Loucy (cell line): ENCODE measurements at regions not wholly inside any gene's neighbourhood (a gene's known extent, or its start where the extent isn't known, plus 50 kb on each side); places are given as distances from the start of the nearest gene placed in this dataset.

ENCODE experiments used
- H2AFZ ChIP-seq: fragments of 200-600 bp; sonication (generic); 2 replicates; pipeline ENCODE4 v1.6.0; 2016; ENCODE audit warnings: antibody characterized with exemption, mild to moderate bottlenecking, low read length, moderate library complexity
- H3F3A ChIP-seq: fragments of 200-600 bp; 2 replicates; pipeline ENCODE4 v1.6.0; 2016; ENCODE audit warnings: antibody characterized with exemption, low read depth, mild to moderate bottlenecking
- H3K27me3 ChIP-seq: fragments of 200-600 bp; sonication (generic); 2 replicates; pipeline ENCODE4 v1.6.1; 2014; ENCODE audit warnings: low read length, mild to moderate bottlenecking; ENCODE audit not compliant: insufficient read depth, poor library complexity, severe bottlenecking
- H3K36me3 ChIP-seq: fragments of 200-600 bp; sonication (generic); 2 replicates; pipeline ENCODE4 v1.6.1; 2016; ENCODE audit warnings: low read length; ENCODE audit not compliant: insufficient read depth
- H3K4me1 ChIP-seq: fragments of 200-600 bp; sonication (generic); 2 replicates; pipeline ENCODE4 v1.5.1; 2014; ENCODE audit warnings: low read length, mild to moderate bottlenecking; ENCODE audit not compliant: insufficient read depth, poor library complexity, severe bottlenecking
- H3K4me2 ChIP-seq: fragments of 200-600 bp; sonication (generic); 2 replicates; pipeline ENCODE4 v1.6.0; 2014; ENCODE audit warnings: antibody characterized with exemption, low read length, low read depth, mild to moderate bottlenecking; ENCODE audit not compliant: poor library complexity, severe bottlenecking
- H3K4me3 ChIP-seq: fragments of 200-600 bp; sonication (generic); 2 replicates; pipeline ENCODE4 v1.5.1; 2014; ENCODE audit warnings: low read length, mild to moderate bottlenecking, mixed read lengths; ENCODE audit not compliant: poor library complexity, severe bottlenecking
- H3K79me2 ChIP-seq: fragments of 200-600 bp; sonication (generic); 2 replicates; pipeline ENCODE4 v1.6.1; 2014; ENCODE audit warnings: low read length; ENCODE audit not compliant: insufficient read depth
- H3K9ac ChIP-seq: fragments of 200-600 bp; sonication (generic); 2 replicates; pipeline ENCODE4 v1.6.0; 2014; ENCODE audit warnings: mild to moderate bottlenecking, low read depth, low read length, moderate library complexity; ENCODE audit not compliant: poor library complexity, severe bottlenecking
- H3K9me2 ChIP-seq: fragments of 200-600 bp; sonication (generic); replicated peaks from 2 replicates; pipeline ENCODE4 v1.6.1; 2016; ENCODE audit warnings: low read depth, low read length, mixed read lengths
- H3K9me3 ChIP-seq: fragments of 200-600 bp; sonication (generic); 2 replicates; pipeline ENCODE4 v1.6.1; 2014; ENCODE audit warnings: mild to moderate bottlenecking, antibody characterized with exemption, low read length, low read depth; ENCODE audit not compliant: insufficient read depth
- H4K20me1 ChIP-seq: fragments of 200-600 bp; sonication (generic); 2 replicates; pipeline ENCODE4 v1.6.0; 2014; ENCODE audit warnings: antibody characterized with exemption, low read length, mild to moderate bottlenecking; ENCODE audit not compliant: insufficient read depth, poor library complexity, severe bottlenecking
- EZH2phosphoT487 ChIP-seq: fragments of 200-600 bp; IDR thresholded peaks from 2 replicates; pipeline ENCODE4 v1.6.1; 2018; ENCODE audit warnings: antibody characterized with exemption, mild to moderate bottlenecking, moderate library complexity, borderline replicate concordance
- TF ChIP-seq, protein P1 (sequence below): fragments of 200-600 bp; sonication (generic); conservative IDR thresholded peaks from 2 replicates; pipeline ENCODE4 v1.5.1; 2014; ENCODE audit warnings: mild to moderate bottlenecking, antibody characterized with exemption, low read length

DNA sequence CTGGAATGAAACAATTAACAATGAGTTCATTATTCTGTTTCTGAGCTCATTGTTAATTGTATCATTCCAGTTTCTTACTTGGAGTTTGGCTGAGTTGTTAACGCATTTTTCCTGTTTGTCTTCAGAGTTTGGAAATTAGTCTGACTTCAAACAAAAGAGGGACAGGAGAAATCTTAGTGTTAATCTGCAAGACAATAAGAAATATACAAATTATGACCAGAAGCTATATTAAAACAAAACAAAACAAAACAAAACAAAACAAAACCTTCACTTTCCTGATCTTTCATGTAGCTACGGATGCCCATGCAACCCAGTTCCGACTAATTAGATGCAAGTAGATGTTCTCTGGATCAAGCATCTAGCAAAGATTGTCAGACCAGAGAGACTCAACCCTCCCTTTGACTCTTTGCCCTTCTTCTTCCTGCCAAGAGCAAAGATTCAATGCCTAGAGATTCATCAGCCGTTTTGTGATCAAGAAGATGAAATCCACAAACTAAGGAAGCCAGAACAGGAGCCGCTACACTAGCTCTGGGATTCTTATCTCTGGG, 686.2 kb upstream of the FSHR start:
- Histone ChIP-seq H3K9ac (no peak overlapping the region), H3K4me2 (no peak overlapping the region), H3K9me2 (no peaks in the 10 kb centered on the region), H3K27me3 (no peaks in the 10 kb centered on the region), H4K20me1 (no peaks in the 10 kb centered on the region), H3F3A (no peaks in the 10 kb centered on the region), H3K4me3 (no peak overlapping the region), H3K79me2 (no peaks in the 10 kb centered on the region), H3K9me3 (no peaks in the 10 kb centered on the region), H3K4me1 (no peaks in the 10 kb centered on the region), H3K36me3 (no peaks in the 10 kb centered on the region), H2AFZ (no peak overlapping the region)
- TF ChIP-seq, protein P1, sequence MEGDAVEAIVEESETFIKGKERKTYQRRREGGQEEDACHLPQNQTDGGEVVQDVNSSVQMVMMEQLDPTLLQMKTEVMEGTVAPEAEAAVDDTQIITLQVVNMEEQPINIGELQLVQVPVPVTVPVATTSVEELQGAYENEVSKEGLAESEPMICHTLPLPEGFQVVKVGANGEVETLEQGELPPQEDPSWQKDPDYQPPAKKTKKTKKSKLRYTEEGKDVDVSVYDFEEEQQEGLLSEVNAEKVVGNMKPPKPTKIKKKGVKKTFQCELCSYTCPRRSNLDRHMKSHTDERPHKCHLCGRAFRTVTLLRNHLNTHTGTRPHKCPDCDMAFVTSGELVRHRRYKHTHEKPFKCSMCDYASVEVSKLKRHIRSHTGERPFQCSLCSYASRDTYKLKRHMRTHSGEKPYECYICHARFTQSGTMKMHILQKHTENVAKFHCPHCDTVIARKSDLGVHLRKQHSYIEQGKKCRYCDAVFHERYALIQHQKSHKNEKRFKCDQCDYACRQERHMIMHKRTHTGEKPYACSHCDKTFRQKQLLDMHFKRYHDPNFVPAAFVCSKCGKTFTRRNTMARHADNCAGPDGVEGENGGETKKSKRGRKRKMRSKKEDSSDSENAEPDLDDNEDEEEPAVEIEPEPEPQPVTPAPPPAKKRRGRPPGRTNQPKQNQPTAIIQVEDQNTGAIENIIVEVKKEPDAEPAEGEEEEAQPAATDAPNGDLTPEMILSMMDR = no peak
- TF ChIP-seq EZH2phosphoT487 = no peak

DNA sequence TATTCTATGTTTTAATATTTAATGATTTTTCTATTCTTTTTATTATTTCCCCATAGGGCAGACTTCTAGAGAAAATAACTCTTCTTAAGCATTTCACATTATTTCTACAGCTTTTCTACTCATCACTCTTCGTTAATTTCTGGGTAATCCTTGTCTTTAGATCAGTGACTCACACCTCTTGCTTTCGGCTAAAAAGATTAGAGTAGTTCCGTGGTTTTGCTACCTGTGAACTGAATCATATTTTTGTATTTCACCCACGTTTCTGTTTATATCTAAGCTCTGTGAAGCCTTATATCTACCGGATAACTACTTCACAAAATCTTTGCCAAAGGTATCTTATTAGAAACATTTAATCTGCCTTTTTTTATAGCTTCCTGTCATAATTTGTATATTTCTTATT, 685.5 kb upstream of the FSHR start:
- Histone ChIP-seq H3K79me2 (no peaks in the 10 kb centered on the region), H3K4me2 (no peak overlapping the region), H3F3A (no peaks in the 10 kb centered on the region), H2AFZ (no peak overlapping the region), H3K36me3 (no peaks in the 10 kb centered on the region), H3K9me3 (no peaks in the 10 kb centered on the region), H3K9me2 (no peaks in the 10 kb centered on the region), H3K9ac (no peak overlapping the region), H3K4me1 (no peaks in the 10 kb centered on the region), H4K20me1 (no peaks in the 10 kb centered on the region), H3K27me3 (no peaks in the 10 kb centered on the region), H3K4me3 (no peak overlapping the region)
- TF ChIP-seq EZH2phosphoT487 = no peak
- TF ChIP-seq, protein P1 = no peak

DNA sequence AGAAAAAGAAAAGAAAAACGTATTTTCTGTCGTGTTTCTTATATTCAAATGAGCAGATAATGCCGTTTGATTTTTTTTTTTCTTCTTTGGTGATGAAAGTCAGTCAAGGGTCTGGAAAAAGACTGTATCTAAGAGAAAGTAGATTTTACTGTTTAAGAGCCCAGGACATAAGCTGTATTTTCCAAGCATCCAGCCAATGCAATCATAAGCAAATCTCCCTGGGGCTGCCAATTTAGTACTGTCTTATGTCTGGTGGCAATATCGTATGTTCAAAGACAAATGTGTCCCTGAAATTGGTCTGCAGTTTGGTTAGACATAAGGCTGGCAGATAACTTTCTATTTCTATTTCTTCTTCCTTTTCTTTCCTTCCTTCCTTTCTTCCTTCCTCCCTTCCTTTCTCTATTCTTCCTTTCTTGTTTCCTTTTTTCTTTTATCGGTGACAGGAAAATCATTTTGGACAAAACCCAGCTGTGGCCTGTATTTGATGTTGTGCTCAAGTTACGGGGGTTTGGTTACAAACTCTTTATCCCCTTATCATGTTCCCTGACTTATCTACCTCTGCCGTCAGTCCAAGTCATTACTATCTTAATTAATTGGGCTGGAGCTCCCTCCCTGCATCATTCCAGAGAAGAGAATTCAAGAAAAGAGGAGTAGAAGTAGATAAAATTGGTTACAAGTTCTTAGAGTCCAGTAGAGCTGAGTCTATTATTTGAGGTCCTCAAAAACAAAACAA, 683.4 kb upstream of the FSHR start:
- no peak overlapping the region for H2AFZ ChIP-seq
- no peaks in the 10 kb centered on the region for H3K27me3 ChIP-seq
- H3K4me3 ChIP-seq = no peak overlapping the region
- H3K9me2 ChIP-seq = no peaks in the 10 kb centered on the region
- H3K4me2 ChIP-seq = no peak overlapping the region
- no peaks in the 10 kb centered on the region for H3K4me1 ChIP-seq
- TF ChIP-seq EZH2phosphoT487 = no peak
- TF ChIP-seq, protein P1 = no peak
- no peaks in the 10 kb centered on the region for H3K36me3 ChIP-seq
- H3K9ac ChIP-seq = no peak overlapping the region
- H3K9me3 ChIP-seq = no peaks in the 10 kb centered on the region
- no peaks in the 10 kb centered on the region for H4K20me1 ChIP-seq
- no peaks in the 10 kb centered on the region for H3K79me2 ChIP-seq
- no peaks in the 10 kb centered on the region for H3F3A ChIP-seq
